Gastroesophageal sphincter (tissue), 4 donors: ENCODE measurements at regions not wholly inside any gene's neighbourhood (a gene's known extent, or its start where the extent isn't known, plus 50 kb on each side); places are given as distances from the start of the nearest gene placed in this dataset.

Source experiments
- ATAC-seq: fragments of 150-250 bp; one replicate; pipeline ENCODE4 v1.9.1; 2016; ENCODE audit warnings: mild to moderate bottlenecking, moderate library complexity
- H3K27ac ChIP-seq, 4 donors: fragments of 200-600 bp; sonication (generic) in 3 of 4; 1 replicate in 3 of 4; 2 replicates in 1 of 4; pipeline ENCODE4 v1.5.1; 2016 to 2019
- H3K27me3 ChIP-seq: fragments of 200-600 bp; sonication (generic); one replicate; pipeline ENCODE4 v1.5.1; 2019
- H3K36me3 ChIP-seq, 2 donors: fragments of 200-600 bp; sonication (generic); one replicate each; pipeline ENCODE4 v1.5.1; 2019; ENCODE audit warnings: control low read depth in 1 of 2
- H3K4me1 ChIP-seq, 3 donors: fragments of 200-600 bp; sonication (generic); 1 replicate in 2 of 3; 2 replicates in 1 of 3; pipeline ENCODE4 v1.5.1; 2016 to 2019; ENCODE audit warnings: control low read depth in 2 of 3
- H3K4me3 ChIP-seq, 2 donors: fragments of 200-600 bp; sonication (generic); one replicate each; pipeline ENCODE4 v1.5.1; 2019; ENCODE audit warnings: mild to moderate bottlenecking in 1 of 2, moderate library complexity in 1 of 2
- H3K9me3 ChIP-seq, 3 donors: fragments of 200-600 bp; sonication (generic); one replicate each; pipeline ENCODE4 v1.5.1; 2017 to 2019; ENCODE audit warnings: control low read depth in 2 of 3
- CTCF ChIP-seq, 4 experiments: fragments of 200-600 bp in 2 of 4; fragments of 450-650 bp in 2 of 4; sonication (generic) in 1 of 4; IDR thresholded peaks; one replicate each; pipeline ENCODE4 v1.5.1; 2017 to 2019; ENCODE audit warnings: antibody characterized with exemption in 4 of 4, mild to moderate bottlenecking in 2 of 4, moderate library complexity in 2 of 4
- EP300 ChIP-seq: sonication (generic); formaldehyde crosslinking; IDR thresholded peaks from one replicate; pipeline ENCODE4 v1.6.1; 2017; ENCODE audit warnings: antibody characterized with exemption, mild to moderate bottlenecking
- POLR2A ChIP-seq, 2 donors: fragments of 450-650 bp; IDR thresholded peaks; one replicate each; pipeline ENCODE4 v1.6.1; 2017; ENCODE audit warnings: antibody characterized with exemption in 2 of 2, mild to moderate bottlenecking in 2 of 2, moderate library complexity in 1 of 2
- POLR2AphosphoS5 ChIP-seq: sonication (generic); formaldehyde crosslinking; IDR thresholded peaks from one replicate; pipeline ENCODE4 v1.6.1; 2017; ENCODE audit warnings: antibody characterized with exemption
- WGBS, 2 donors: methylation state at CpG; one replicate each; pipeline ENCODE4 v1.1.5; 2018; ENCODE audit warnings: low coverage in 1 of 2; 5-methylcytosine and 5-hydroxymethylcytosine counted together

- TF ChIP-seq POLR2A (IDR thresholded peaks at IDR 0.05) (no peak), EP300 (no peak), POLR2AphosphoS5 (no peak), CTCF (IDR thresholded peaks at IDR 0.05) (no peak)
- H3K4me3 ChIP-seq = no peak overlapping the region
- H3K4me1 ChIP-seq = no peaks in the 10 kb centered on the region
- H3K36me3 ChIP-seq = no peaks in the 10 kb centered on the region
- no peaks in the 10 kb centered on the region for H3K27me3 ChIP-seq
- H3K27ac ChIP-seq = no peak overlapping the region
- no peak for ATAC-seq
- no CpG with 5 or more reads among the region's 3 CpGs for WGBS, 2 donors
- no peaks in the 10 kb centered on the region for H3K9me3 ChIP-seq
These were observed 370.1 kb downstream of the CD83 start for GRCh38 chr6:14487625-14488024.

DNA sequence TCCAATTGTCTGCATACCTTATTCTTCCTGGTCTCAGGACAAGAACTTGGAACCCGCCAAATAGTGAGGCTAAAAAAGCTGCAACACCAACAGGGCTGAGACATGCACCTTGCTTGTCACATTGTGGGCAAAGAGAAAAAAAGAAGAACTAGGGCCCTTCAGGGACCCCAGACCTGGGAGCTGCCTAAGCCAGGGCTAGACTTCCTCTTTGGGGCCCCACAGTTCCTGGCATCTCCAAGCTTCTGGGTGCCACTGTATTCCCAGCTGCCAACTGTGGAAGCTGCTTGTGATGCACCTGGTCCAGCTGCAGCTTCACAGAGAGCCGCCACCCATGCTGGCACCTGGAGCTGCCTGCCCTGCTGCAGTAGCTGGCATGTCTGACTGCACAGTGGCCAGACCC is 370.6 kb downstream of the CD83 start:
- Histone ChIP-seq H3K4me3 (no peak overlapping the region), H3K27me3 (no peaks in the 10 kb centered on the region), H3K36me3 (no peaks in the 10 kb centered on the region), H3K4me1 (no peaks in the 10 kb centered on the region), H3K9me3 (no peaks in the 10 kb centered on the region), H3K27ac (no peak overlapping the region)
- no peak for TF ChIP-seq CTCF (IDR thresholded peaks at IDR 0.05)
- no peak for TF ChIP-seq POLR2A (IDR thresholded peaks at IDR 0.05)
- TF ChIP-seq POLR2AphosphoS5 = no peak
- no peak for TF ChIP-seq EP300
- no peak for ATAC-seq
- no CpG with 5 or more reads among the region's 2 CpGs for WGBS, 2 donors

GRCh38 chr6:14489445-14489844 is 371.9 kb downstream of the CD83 start:
- no peaks in the 10 kb centered on the region for H3K4me1 ChIP-seq
- ATAC-seq = no peak
- H3K27me3 ChIP-seq = no peaks in the 10 kb centered on the region
- H3K27ac ChIP-seq = no peak overlapping the region
- no peaks in the 10 kb centered on the region for H3K9me3 ChIP-seq
- H3K36me3 ChIP-seq = no peaks in the 10 kb centered on the region
- WGBS, 2 donors = 64 to 67% methylated on average over 3 of the region's 3 CpGs
- no peak overlapping the region for H3K4me3 ChIP-seq
- TF ChIP-seq POLR2AphosphoS5 (no peak), EP300 (no peak), CTCF (IDR thresholded peaks at IDR 0.05) (no peak), POLR2A (IDR thresholded peaks at IDR 0.05) (no peak)

DNA sequence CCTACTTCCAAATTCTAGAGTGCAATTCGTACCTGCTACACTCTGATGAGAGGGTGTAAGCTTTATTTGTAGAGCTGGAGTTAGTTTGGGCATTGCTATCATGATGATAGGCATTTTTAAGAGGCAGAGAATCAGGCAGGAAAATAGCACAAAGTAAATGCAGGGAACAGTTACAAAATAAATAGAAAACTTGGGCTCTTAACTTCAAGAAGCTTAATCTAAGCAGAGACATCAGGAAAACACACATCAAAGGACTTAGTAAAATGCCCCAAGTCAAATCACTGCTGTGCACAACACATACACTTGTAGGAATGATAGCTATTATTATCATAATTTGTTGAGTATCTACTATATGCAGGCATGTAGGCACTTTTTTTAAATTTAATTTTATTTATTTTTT is 381.2 kb downstream of the CD83 start:
- no peaks in the 10 kb centered on the region for H3K4me1 ChIP-seq
- 89% methylated on average over 1 of the region's 1 CpG; no CpG with 5 or more reads in 1 of the 2 donors for WGBS, 2 donors
- no peaks in the 10 kb centered on the region for H3K36me3 ChIP-seq

GRCh38 chr6:14499309-14499708 is 381.7 kb downstream of the CD83 start:
- H3K4me1 ChIP-seq = no peaks in the 10 kb centered on the region
- WGBS, 2 donors = 90 to 96% methylated on average over 2 to 4 of the region's 4 CpGs
- H3K9me3 ChIP-seq = no peaks in the 10 kb centered on the region
- ATAC-seq = no peak
- TF ChIP-seq POLR2AphosphoS5 (no peak), EP300 (no peak), CTCF (IDR thresholded peaks at IDR 0.05) (no peak), POLR2A (IDR thresholded peaks at IDR 0.05) (no peak)
- H3K4me3 ChIP-seq = no peak overlapping the region
- H3K27ac ChIP-seq = no peak overlapping the region
- no peaks in the 10 kb centered on the region for H3K27me3 ChIP-seq
- H3K36me3 ChIP-seq = no peaks in the 10 kb centered on the region

More for the DNA sequence above, 381.2 kb downstream of the CD83 start:
- TF ChIP-seq EP300 (no peak), POLR2AphosphoS5 (no peak), CTCF (IDR thresholded peaks at IDR 0.05) (no peak), POLR2A (IDR thresholded peaks at IDR 0.05) (no peak)
- Histone ChIP-seq H3K4me3 (no peak overlapping the region), H3K27ac (no peak overlapping the region), H3K9me3 (no peaks in the 10 kb centered on the region), H3K27me3 (no peaks in the 10 kb centered on the region)
- no peak for ATAC-seq
